ENCODE measurements at regions not wholly inside any gene's neighbourhood (a gene's known extent, or its start where the extent isn't known, plus 50 kb on each side); places are given as distances from the start of the nearest gene placed in this dataset.
"Not testable (repeated sequence)": the region's sequence is repeated elsewhere in the genome, so short reads cannot be mapped to it uniquely, and the experiment has no call there.

GRCh38 chr12:90233168-90234100 lies 524.8 kb upstream of the ATP2B1 start:
- Histone ChIP-seq H3K4me3 (ENCODE audit: low read length in 2 of 2) (no peak overlapping the region), H3K36me3 (ENCODE audit: control insufficient read depth in 1 of 2, insufficient read depth in 2 of 2, low read length in 1 of 2) (no peaks in the 10 kb centered on the region)
- 72 to 76% methylated on average over 6 of the region's 6 CpGs for WGBS, 2 donors

GRCh38 chr12:90229407-90230170 lies 521.0 kb upstream of the ATP2B1 start:
- H3K4me1 ChIP-seq (ENCODE audit: control insufficient read depth in 1 of 2, insufficient read depth in 2 of 2, low read length in 2 of 2) = no peaks in the 10 kb centered on the region
- 24 to 34% methylated on average over 8 of the region's 8 CpGs for WGBS, 2 donors
- H3K4me3 ChIP-seq (ENCODE audit: low read length in 2 of 2) = no peak overlapping the region
- H3K9me3 ChIP-seq (ENCODE audit: control insufficient read depth, low read length) = peaks cover 1% of the 10 kb centered on the region
- no peaks in the 10 kb centered on the region for H3K27me3 ChIP-seq (ENCODE audit: control insufficient read depth in 1 of 2, insufficient read depth in 2 of 2, low read length in 1 of 2)
- intact Hi-C loops (cut with DNase I) = no loop called here
- H3K36me3 ChIP-seq (ENCODE audit: control insufficient read depth in 1 of 2, insufficient read depth in 2 of 2, low read length in 1 of 2) = no peaks in the 10 kb centered on the region
- ATAC-seq (ENCODE audit: low FRiP score) (no peak), DNase-seq (no peak)
- no peak overlapping the region for H3K27ac ChIP-seq (ENCODE audit: low read depth in 1 of 2, low read length in 2 of 2)

More at GRCh38 chr12:90233168-90234100, 524.8 kb upstream of the ATP2B1 start:
- no peak for DNase-seq
- Histone ChIP-seq H3K27ac (ENCODE audit: low read depth in 1 of 2, low read length in 2 of 2) (no peak overlapping the region), H3K4me1 (ENCODE audit: control insufficient read depth in 1 of 2, insufficient read depth in 2 of 2, low read length in 2 of 2) (no peaks in the 10 kb centered on the region), H3K9me3 (ENCODE audit: control insufficient read depth, low read length) (peaks cover 1% of the 10 kb centered on the region), H3K27me3 (ENCODE audit: control insufficient read depth in 1 of 2, insufficient read depth in 2 of 2, low read length in 1 of 2) (no peaks in the 10 kb centered on the region)
- no peak for ATAC-seq (ENCODE audit: low FRiP score)
- intact Hi-C loops (cut with DNase I) = no loop called here

GRCh38 chr12:90226211-90226610 lies 517.6 kb upstream of the ATP2B1 start:
- H3K27me3 ChIP-seq (ENCODE audit: control insufficient read depth in 1 of 2, insufficient read depth in 2 of 2, low read length in 1 of 2) = no peaks in the 10 kb centered on the region
- H3K4me3 ChIP-seq (ENCODE audit: low read length in 2 of 2) = no peak overlapping the region
- DNase-seq (no peak), ATAC-seq (ENCODE audit: low FRiP score) (no peak)
- intact Hi-C loops (cut with DNase I) = no loop called here
- no peaks in the 10 kb centered on the region for H3K4me1 ChIP-seq (ENCODE audit: control insufficient read depth in 1 of 2, insufficient read depth in 2 of 2, low read length in 2 of 2)
- H3K36me3 ChIP-seq (ENCODE audit: control insufficient read depth in 1 of 2, insufficient read depth in 2 of 2, low read length in 1 of 2) = no peaks in the 10 kb centered on the region
- H3K27ac ChIP-seq (ENCODE audit: low read depth in 1 of 2, low read length in 2 of 2) = no peak overlapping the region
- H3K9me3 ChIP-seq (ENCODE audit: control insufficient read depth, low read length) = no peaks in the 10 kb centered on the region

GRCh38 chr12:90216815-90217214 lies 508.2 kb upstream of the ATP2B1 start:
- ATAC-seq (ENCODE audit: low FRiP score) = no peak
- Histone ChIP-seq H3K27me3 (ENCODE audit: control insufficient read depth in 1 of 2, insufficient read depth in 2 of 2, low read length in 1 of 2) (no peaks in the 10 kb centered on the region), H3K27ac (ENCODE audit: low read depth in 1 of 2, low read length in 2 of 2) (no peak overlapping the region), H3K4me3 (ENCODE audit: low read length in 2 of 2) (no peak overlapping the region), H3K4me1 (ENCODE audit: control insufficient read depth in 1 of 2, insufficient read depth in 2 of 2, low read length in 2 of 2) (no peaks in the 10 kb centered on the region), H3K9me3 (ENCODE audit: control insufficient read depth, low read length) (no peaks in the 10 kb centered on the region), H3K36me3 (ENCODE audit: control insufficient read depth in 1 of 2, insufficient read depth in 2 of 2, low read length in 1 of 2) (no peaks in the 10 kb centered on the region)
- peak in 1 of 2 donors; percentile 45 for DNase-seq
- intact Hi-C loops (cut with DNase I) = no loop called here
- WGBS, 2 donors = 25 to 35% methylated on average over 1 of the region's 1 CpG

GRCh38 chr12:90216020-90216552 lies 507.4 kb upstream of the ATP2B1 start:
- intact Hi-C loops (cut with DNase I) = no loop called here
- Histone ChIP-seq H3K4me1 (ENCODE audit: control insufficient read depth in 1 of 2, insufficient read depth in 2 of 2, low read length in 2 of 2) (no peaks in the 10 kb centered on the region), H3K36me3 (ENCODE audit: control insufficient read depth in 1 of 2, insufficient read depth in 2 of 2, low read length in 1 of 2) (no peaks in the 10 kb centered on the region), H3K9me3 (ENCODE audit: control insufficient read depth, low read length) (no peaks in the 10 kb centered on the region), H3K27ac (ENCODE audit: low read depth in 1 of 2, low read length in 2 of 2) (no peak overlapping the region), H3K4me3 (ENCODE audit: low read length in 2 of 2) (no peak overlapping the region), H3K27me3 (ENCODE audit: control insufficient read depth in 1 of 2, insufficient read depth in 2 of 2, low read length in 1 of 2) (no peaks in the 10 kb centered on the region)
- DNase-seq (no peak), ATAC-seq (ENCODE audit: low FRiP score) (no peak)
- 23 to 27% methylated on average over 3 of the region's 3 CpGs for WGBS, 2 donors

GRCh38 chr12:90211017-90211416 lies 502.4 kb upstream of the ATP2B1 start:
- WGBS, 2 donors = 34 to 47% methylated on average over 1 of the region's 1 CpG
- intact Hi-C loops (cut with DNase I) = no loop called here
- no peak for ATAC-seq (ENCODE audit: low FRiP score)

GRCh38 chr12:90209029-90209428 lies 500.4 kb upstream of the ATP2B1 start:
- Histone ChIP-seq H3K27me3 (ENCODE audit: control insufficient read depth in 1 of 2, insufficient read depth in 2 of 2, low read length in 1 of 2) (no peaks in the 10 kb centered on the region), H3K27ac (ENCODE audit: low read depth in 1 of 2, low read length in 2 of 2) (no peak overlapping the region), H3K4me3 (ENCODE audit: low read length in 2 of 2) (no peak overlapping the region), H3K9me3 (ENCODE audit: control insufficient read depth, low read length) (no peaks in the 10 kb centered on the region), H3K4me1 (ENCODE audit: control insufficient read depth in 1 of 2, insufficient read depth in 2 of 2, low read length in 2 of 2) (no peaks in the 10 kb centered on the region), H3K36me3 (ENCODE audit: control insufficient read depth in 1 of 2, insufficient read depth in 2 of 2, low read length in 1 of 2) (no peaks in the 10 kb centered on the region)
- intact Hi-C loops (cut with DNase I) = no loop called here
- ATAC-seq (ENCODE audit: low FRiP score) (no peak), DNase-seq (no peak)
- WGBS, 2 donors = 93 to 94% methylated on average over 1 of the region's 1 CpG

More at GRCh38 chr12:90211017-90211416, 502.4 kb upstream of the ATP2B1 start:
- Histone ChIP-seq H3K9me3 (ENCODE audit: control insufficient read depth, low read length) (no peaks in the 10 kb centered on the region), H3K36me3 (ENCODE audit: control insufficient read depth in 1 of 2, insufficient read depth in 2 of 2, low read length in 1 of 2) (no peaks in the 10 kb centered on the region), H3K4me1 (ENCODE audit: control insufficient read depth in 1 of 2, insufficient read depth in 2 of 2, low read length in 2 of 2) (no peaks in the 10 kb centered on the region), H3K27ac (ENCODE audit: low read depth in 1 of 2, low read length in 2 of 2) (no peak overlapping the region), H3K27me3 (ENCODE audit: control insufficient read depth in 1 of 2, insufficient read depth in 2 of 2, low read length in 1 of 2) (no peaks in the 10 kb centered on the region), H3K4me3 (ENCODE audit: low read length in 2 of 2) (no peak overlapping the region)
- no peak for DNase-seq

GRCh38 chr12:90208379-90208778 lies 499.7 kb upstream of the ATP2B1 start:
- intact Hi-C loops (cut with DNase I); ATAC-seq (ENCODE audit: low FRiP score); H3K27me3 ChIP-seq (ENCODE audit: control insufficient read depth in 1 of 2, insufficient read depth in 2 of 2, low read length in 1 of 2); H3K9me3 ChIP-seq (ENCODE audit: control insufficient read depth, low read length); H3K4me3 ChIP-seq (ENCODE audit: low read length in 2 of 2); H3K36me3 ChIP-seq (ENCODE audit: control insufficient read depth in 1 of 2, insufficient read depth in 2 of 2, low read length in 1 of 2); H3K4me1 ChIP-seq (ENCODE audit: control insufficient read depth in 1 of 2, insufficient read depth in 2 of 2, low read length in 2 of 2); H3K27ac ChIP-seq (ENCODE audit: low read depth in 1 of 2, low read length in 2 of 2); DNase-seq: not testable (repeated sequence)
